Panc1 (cell line): ENCODE measurements at regions not wholly inside any gene's neighbourhood (a gene's known extent, or its start where the extent isn't known, plus 50 kb on each side); places are given as distances from the start of the nearest gene placed in this dataset.

Experiments
- ATAC-seq: fragments of 200-7000 bp; cut with Tn5 transposase; 2 replicates; pipeline ENCODE4 v1.9.1; 2020; ENCODE audit warnings: mild to moderate bottlenecking, moderate library complexity
- BruUV-seq: library from RNA; stranded (reverse); fragments of 400-500 nt; replicated peaks from 2 replicates; lab custom pipeline; 2021; lab: Mats Ljungman, UMichigan
- CTCF ChIA-PET: fragments of 300-600 bp; sonication (Branson Sonifier 250); formaldehyde crosslinking; loops from one replicate; lab custom pipeline; 2022; ENCODE audit warnings: antibody characterized with exemption; lab: Charles Lee
- POLR2A ChIA-PET: fragments of 300-600 bp; sonication (Branson Sonifier 250); formaldehyde crosslinking; loops from one replicate; lab custom pipeline; 2022; ENCODE audit warnings: antibody characterized with exemption; lab: Charles Lee
- DNase-seq: peaks from one replicate; pipeline ENCODE4 v3.0.0-alpha.2; 2010; ENCODE audit warnings: low read depth, low spot score
- H3K27ac ChIP-seq: 2 replicates; pipeline ENCODE4 v1.5.1; 2011; ENCODE audit warnings: mild to moderate bottlenecking, low read length, inconsistent platforms
- H3K27me3 ChIP-seq: fragments of 200-500 bp; sonication (Bioruptor generic); 2 replicates; pipeline ENCODE4 v1.6.0; 2014; ENCODE audit warnings: low read length, inconsistent platforms; ENCODE audit not compliant: control insufficient read depth, insufficient read depth
- H3K36me3 ChIP-seq: fragments of 200-500 bp; sonication (Bioruptor generic); 2 replicates; pipeline ENCODE4 v1.5.1; 2014; ENCODE audit warnings: inconsistent platforms, mild to moderate bottlenecking, low read length, moderate library complexity; ENCODE audit not compliant: control insufficient read depth, insufficient read depth
- H3K4me1 ChIP-seq: 2 replicates; pipeline ENCODE4 v1.5.1; 2011; ENCODE audit warnings: inconsistent platforms, mild to moderate bottlenecking, low read length, moderate library complexity; ENCODE audit not compliant: control insufficient read depth, insufficient read depth
- H3K4me3 ChIP-seq, 2 experiments: 2 replicates each; pipeline ENCODE4 v1.5.1; 2011 to 2012; ENCODE audit warnings: low read depth in 2 of 2, low read length in 2 of 2, mild to moderate bottlenecking in 2 of 2, inconsistent platforms in 1 of 2, moderate library complexity in 1 of 2
- H3K9me3 ChIP-seq: fragments of 200-500 bp; sonication (Bioruptor generic); 2 replicates; pipeline ENCODE4 v1.5.1; 2014; ENCODE audit warnings: low read depth, mild to moderate bottlenecking, inconsistent platforms, low read length, moderate library complexity; ENCODE audit not compliant: control insufficient read depth, insufficient read depth
- CTCF ChIP-seq: fragments of 450-650 bp; IDR thresholded peaks from 2 replicates; pipeline ENCODE4 v1.5.1; 2017; ENCODE audit warnings: mild to moderate bottlenecking
- POLR2AphosphoS5 ChIP-seq: IDR thresholded peaks from 2 replicates; pipeline ENCODE4 v1.6.1; 2012; ENCODE audit warnings: mild to moderate bottlenecking, low read depth, low read length, moderate library complexity
- REST ChIP-seq, 2 experiments: IDR thresholded peaks; 2 replicates each; pipeline ENCODE4 v1.6.1; 2011 to 2012; ENCODE audit warnings: low read depth in 2 of 2, control low read depth in 1 of 2, low read length in 1 of 2, mild to moderate bottlenecking in 1 of 2, moderate library complexity in 1 of 2; ENCODE audit not compliant: insufficient read depth in 1 of 2
- SIN3A ChIP-seq: IDR thresholded peaks from 2 replicates; pipeline ENCODE4 v1.6.1; 2012; ENCODE audit warnings: low read depth, mild to moderate bottlenecking, low read length, moderate library complexity, borderline replicate concordance; ENCODE audit not compliant: insufficient read depth
- TCF7L2 ChIP-seq: IDR thresholded peaks from 2 replicates; pipeline ENCODE4 v1.6.1; 2011; ENCODE audit warnings: mild to moderate bottlenecking, low read depth, low read length, inconsistent platforms
- in situ Hi-C: cut with HindIII; loops from 2 replicates; pipeline ENCODE4 v1.10.0; 2016; ENCODE audit warnings: low sequenced_read_pairs, low pct_unique_long_range_greater_than_20kb
- intact Hi-C: fragments of 100-400 bp; cut with micrococcal nuclease; formaldehyde crosslinking; loops from one replicate; pipeline ENCODE4 v1.10.0; 2022; ENCODE audit not compliant: unreplicated experiment

GRCh38 chr15:53872410-53872809 lies 105.8 kb upstream of the UNC13C start:
- POLR2A ChIA-PET, result no interaction called here
- Histone ChIP-seq H3K4me3 (no peak overlapping the region), H3K27ac (no peak overlapping the region), H3K36me3 (no peaks in the 10 kb centered on the region), H3K27me3 (no peaks in the 10 kb centered on the region), H3K9me3 (no peaks in the 10 kb centered on the region), H3K4me1 (no peaks in the 10 kb centered on the region)
- intact Hi-C loops (no loop called here), in situ Hi-C loops (no loop called here)
- TF ChIP-seq CTCF (no peak), TCF7L2 (no peak), SIN3A (no peak), REST (IDR thresholded peaks at IDR 0.05; ENCODE audit: insufficient read depth in 1 of 2, low read depth in 2 of 2, low read length in 1 of 2) (no peak), POLR2AphosphoS5 (no peak)
- DNase-seq (no peak), ATAC-seq (no peak)
- BruUV-seq, result no TSS peak
- CTCF ChIA-PET, result no interaction called here

- Histone ChIP-seq H3K27me3 (no peaks in the 10 kb centered on the region), H3K4me1 (no peaks in the 10 kb centered on the region), H3K4me3 (no peak overlapping the region), H3K27ac (no peak overlapping the region), H3K36me3 (no peaks in the 10 kb centered on the region), H3K9me3 (no peaks in the 10 kb centered on the region)
- ChIA-PET POLR2A (no interaction called here), CTCF (no interaction called here)
- ATAC-seq (no peak), DNase-seq (no peak)
- in situ Hi-C loops (no loop called here), intact Hi-C loops (no loop called here)
- no peak for TF ChIP-seq TCF7L2
- no peak for TF ChIP-seq REST (IDR thresholded peaks at IDR 0.05; ENCODE audit: insufficient read depth in 1 of 2, low read depth in 2 of 2, low read length in 1 of 2)
- no TSS peak for BruUV-seq
Measured at GRCh38 chr15:53869806-53870073, 108.5 kb upstream of the UNC13C start.
